Ovary (tissue), 3 donors: ENCODE measurements at regions not wholly inside any gene's neighbourhood (a gene's known extent, or its start where the extent isn't known, plus 50 kb on each side); places are given as distances from the start of the nearest gene placed in this dataset.

Experiments used
- EP300 ChIP-seq: sonication (generic); formaldehyde crosslinking; IDR thresholded peaks from one replicate; pipeline ENCODE4 v1.6.1; 2017; ENCODE audit warnings: antibody characterized with exemption
- POLR2A ChIP-seq: fragments of 450-650 bp; IDR thresholded peaks from one replicate; pipeline ENCODE4 v1.6.1; 2017; ENCODE audit warnings: antibody characterized with exemption, mild to moderate bottlenecking, moderate library complexity
- TF ChIP-seq, protein P1 (sequence below), 3 donors: fragments of 450-650 bp in 2 of 3; fragments of 200-600 bp in 1 of 3; IDR thresholded peaks; one replicate each; pipeline versions ENCODE4 v1.5.1 to v1.8.0; 2016 to 2022; ENCODE audit warnings: antibody characterized with exemption in 3 of 3, mild to moderate bottlenecking in 1 of 3
- donor health status: DM: no; HTN: no; CAD: no.

DNA sequence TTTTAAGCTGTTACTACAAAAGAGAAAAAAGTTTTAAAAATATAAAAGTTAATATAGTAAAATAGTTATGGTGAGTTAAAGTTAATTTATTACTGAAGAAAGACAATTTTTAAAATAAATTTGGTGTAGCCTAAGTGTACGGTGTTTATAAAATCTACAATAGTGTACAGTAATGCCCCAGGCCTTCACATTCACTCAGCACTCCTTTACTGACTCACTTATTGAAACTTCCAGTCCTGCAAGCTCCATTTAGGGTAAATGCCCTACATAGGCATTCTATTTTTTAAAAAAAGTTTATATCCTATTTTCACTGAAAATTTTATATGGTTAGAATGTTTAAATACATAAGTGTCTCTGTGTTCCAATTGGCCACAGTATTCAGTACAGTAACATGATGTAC, 769.5 kb upstream of the NOVA1 start:
- TF ChIP-seq EP300 (no peak), POLR2A (no peak)
- TF ChIP-seq, protein P1, sequence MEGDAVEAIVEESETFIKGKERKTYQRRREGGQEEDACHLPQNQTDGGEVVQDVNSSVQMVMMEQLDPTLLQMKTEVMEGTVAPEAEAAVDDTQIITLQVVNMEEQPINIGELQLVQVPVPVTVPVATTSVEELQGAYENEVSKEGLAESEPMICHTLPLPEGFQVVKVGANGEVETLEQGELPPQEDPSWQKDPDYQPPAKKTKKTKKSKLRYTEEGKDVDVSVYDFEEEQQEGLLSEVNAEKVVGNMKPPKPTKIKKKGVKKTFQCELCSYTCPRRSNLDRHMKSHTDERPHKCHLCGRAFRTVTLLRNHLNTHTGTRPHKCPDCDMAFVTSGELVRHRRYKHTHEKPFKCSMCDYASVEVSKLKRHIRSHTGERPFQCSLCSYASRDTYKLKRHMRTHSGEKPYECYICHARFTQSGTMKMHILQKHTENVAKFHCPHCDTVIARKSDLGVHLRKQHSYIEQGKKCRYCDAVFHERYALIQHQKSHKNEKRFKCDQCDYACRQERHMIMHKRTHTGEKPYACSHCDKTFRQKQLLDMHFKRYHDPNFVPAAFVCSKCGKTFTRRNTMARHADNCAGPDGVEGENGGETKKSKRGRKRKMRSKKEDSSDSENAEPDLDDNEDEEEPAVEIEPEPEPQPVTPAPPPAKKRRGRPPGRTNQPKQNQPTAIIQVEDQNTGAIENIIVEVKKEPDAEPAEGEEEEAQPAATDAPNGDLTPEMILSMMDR (IDR thresholded peaks at IDR 0.05): no peak
